Left lung (tissue), 4 donors: ENCODE measurements at regions not wholly inside any gene's neighbourhood (a gene's known extent, or its start where the extent isn't known, plus 50 kb on each side); places are given as distances from the start of the nearest gene placed in this dataset.
A peak's percentile ranks its signal among the peaks of the same experiment; 100 is the strongest.

Experiments
- ATAC-seq: fragments of 200-7000 bp; cut with Tn5 transposase; one replicate; pipeline ENCODE4 v1.9.1; 2020; ENCODE audit warnings: moderate library complexity
- DNase-seq, 4 donors: peaks; one replicate each; pipeline ENCODE4 v3.0.0-alpha.2; 2013 to 2020
- H3K27ac ChIP-seq, 2 donors: fragments of 200-600 bp; sonication (generic) in 1 of 2; one replicate each; pipeline versions ENCODE4 v1.5.0 to v1.8.0; 2020 to 2021
- H3K27me3 ChIP-seq, 2 donors: fragments of 200-600 bp; sonication (generic) in 1 of 2; one replicate each; pipeline versions ENCODE4 v1.5.0 to v1.8.0; 2020 to 2021
- H3K36me3 ChIP-seq, 2 donors: fragments of 200-600 bp; sonication (generic) in 1 of 2; one replicate each; pipeline versions ENCODE4 v1.5.0 to v1.8.0; 2020 to 2021
- H3K4me1 ChIP-seq, 2 donors: fragments of 200-600 bp; one replicate each; pipeline ENCODE4 v1.8.0; 2021
- H3K4me3 ChIP-seq, 2 donors: fragments of 200-600 bp; sonication (generic) in 1 of 2; one replicate each; pipeline versions ENCODE4 v1.5.0 to v1.8.0; 2020 to 2021; ENCODE audit warnings: mild to moderate bottlenecking in 1 of 2
- H3K9me3 ChIP-seq, 2 donors: fragments of 200-600 bp; sonication (generic) in 1 of 2; one replicate each; pipeline versions ENCODE4 v1.5.0 to v1.8.0; 2020 to 2021
- CTCF ChIP-seq, 2 donors: fragments of 200-600 bp; sonication (generic) in 1 of 2; IDR thresholded peaks; one replicate each; pipeline versions ENCODE4 v1.5.0 to v1.8.0; 2021; ENCODE audit warnings: antibody characterized with exemption in 2 of 2
- intact Hi-C, 2 donors: fragments of 100-400 bp; cut with DNase I; formaldehyde crosslinking; loops; one replicate each; pipeline versions ENCODE4 v1.11.2 to v1.14.2; 2022
- donor health status: DM: no; HTN: yes; CAD: no.
- donor health status: DM: no; HTN: no; CAD: no.

DNA sequence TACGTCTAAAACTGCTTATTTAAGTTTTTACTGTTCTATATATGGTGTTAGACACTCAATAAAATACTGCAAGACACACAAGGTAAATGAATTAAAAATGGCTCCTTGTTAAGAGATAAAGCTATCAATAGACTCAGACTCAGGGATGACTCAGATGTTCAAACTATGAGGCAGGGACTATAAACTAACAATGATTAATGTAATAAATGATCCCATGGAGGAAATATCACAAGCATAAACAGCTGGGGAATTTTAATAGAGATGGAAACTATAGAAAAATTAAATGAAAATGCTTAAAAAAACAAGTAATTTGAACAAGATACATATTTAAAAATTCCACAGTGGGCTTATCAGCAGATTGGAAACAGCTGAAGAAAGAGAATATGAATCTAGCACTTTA lies 650.8 kb downstream of the DCDC2C start:
- Histone ChIP-seq H3K9me3 (peaks cover 0 to 2% of the 10 kb centered on the region in 2 donors), H3K4me3 (no peak overlapping the region), H3K36me3 (no peaks in the 10 kb centered on the region), H3K27me3 (no peaks in the 10 kb centered on the region), H3K27ac (no peak overlapping the region), H3K4me1 (no peaks in the 10 kb centered on the region)
- ATAC-seq (no peak), DNase-seq (no peak)
- no peak for TF ChIP-seq CTCF (IDR thresholded peaks at IDR 0.05)
- intact Hi-C loops, result no loop called here

- Histone ChIP-seq H3K27ac (no peak overlapping the region), H3K27me3 (no peaks in the 10 kb centered on the region), H3K4me1 (no peaks in the 10 kb centered on the region), H3K4me3 (no peak overlapping the region), H3K9me3 (peaks cover 0 to 2% of the 10 kb centered on the region in 2 donors), H3K36me3 (no peaks in the 10 kb centered on the region)
- intact Hi-C loops, result no loop called here
- ATAC-seq (peak; percentile 70), DNase-seq (peak in 1 of 4 donors; percentile 36)
- peak in 1 of 2 donors; percentile 31 for TF ChIP-seq CTCF (IDR thresholded peaks at IDR 0.05)
Observed at GRCh38 chr2:4354678-4355077, 651.3 kb downstream of the DCDC2C start.

DNA sequence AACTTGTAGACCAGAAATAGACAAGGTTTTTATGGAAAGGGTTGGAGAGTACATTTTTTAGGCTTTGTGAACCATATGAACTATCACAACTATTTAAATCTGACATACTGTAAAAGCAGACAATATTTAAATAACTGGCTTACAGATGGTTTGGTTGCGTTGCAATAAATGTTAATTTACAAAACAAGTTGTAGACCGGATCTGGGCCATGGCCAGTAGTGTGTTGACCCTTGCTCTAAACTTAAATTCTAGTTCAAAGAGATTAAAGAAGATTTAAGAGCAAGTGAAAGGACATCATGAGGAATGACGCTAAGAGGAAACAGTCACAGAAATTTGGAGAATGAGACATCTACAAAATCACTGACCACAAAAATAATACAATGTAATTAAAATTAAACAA lies 652.7 kb downstream of the DCDC2C start:
- intact Hi-C loops, result no loop called here
- Histone ChIP-seq H3K4me3 (no peak overlapping the region), H3K4me1 (no peaks in the 10 kb centered on the region), H3K27ac (no peak overlapping the region), H3K27me3 (no peaks in the 10 kb centered on the region), H3K9me3 (peaks cover 0 to 3% of the 10 kb centered on the region in 2 donors), H3K36me3 (no peaks in the 10 kb centered on the region)
- DNase-seq, result no peak
- ATAC-seq, result no peak
- no peak for TF ChIP-seq CTCF (IDR thresholded peaks at IDR 0.05)

- TF ChIP-seq CTCF (IDR thresholded peaks at IDR 0.05), result no peak
- H3K36me3 ChIP-seq, result no peaks in the 10 kb centered on the region
- no peaks in the 10 kb centered on the region for H3K27me3 ChIP-seq
- H3K4me3 ChIP-seq, result no peak overlapping the region
- intact Hi-C loops, result no loop called here
- no peak for ATAC-seq
- no peaks in the 10 kb centered on the region for H3K4me1 ChIP-seq
- no peak overlapping the region for H3K27ac ChIP-seq
- no peak for DNase-seq
- peaks cover 0 to 4% of the 10 kb centered on the region in 2 donors for H3K9me3 ChIP-seq
Observed at GRCh38 chr2:4356541-4356940, 653.2 kb downstream of the DCDC2C start.

DNA sequence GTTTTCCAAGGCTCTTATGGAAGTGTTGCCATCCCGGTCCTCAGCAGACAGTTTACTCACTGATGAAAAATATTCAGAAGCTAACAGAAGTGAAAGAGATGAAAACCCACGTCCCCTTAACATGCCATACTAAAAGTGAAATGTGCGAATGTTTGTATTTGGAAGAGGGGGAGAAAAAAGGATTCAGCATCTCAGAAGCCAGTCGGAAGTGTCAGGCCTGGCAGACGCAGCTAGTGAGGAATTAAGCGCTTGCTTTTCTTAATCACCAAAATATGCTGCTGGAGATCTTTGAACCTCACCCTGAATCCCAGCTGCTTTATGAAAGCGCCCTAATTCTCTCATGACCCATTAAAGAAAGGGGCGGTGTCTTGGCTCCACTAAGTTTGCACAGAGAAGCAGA lies 653.7 kb downstream of the DCDC2C start:
- Histone ChIP-seq H3K4me1 (no peaks in the 10 kb centered on the region), H3K36me3 (no peaks in the 10 kb centered on the region), H3K27me3 (no peaks in the 10 kb centered on the region), H3K27ac (no peak overlapping the region), H3K9me3 (peaks cover 0 to 4% of the 10 kb centered on the region in 2 donors), H3K4me3 (no peak overlapping the region)
- no peak for DNase-seq
- intact Hi-C loops, result no loop called here
- TF ChIP-seq CTCF (IDR thresholded peaks at IDR 0.05), result no peak
- no peak for ATAC-seq
